IMR-90 (cell line): ENCODE measurements at regions not wholly inside any gene's neighbourhood (a gene's known extent, or its start where the extent isn't known, plus 50 kb on each side); places are given as distances from the start of the nearest gene placed in this dataset.

Source experiments
- ATAC-seq: fragments of 200-7000 bp; cut with Tn5 transposase; 2 replicates; pipeline ENCODE4 v1.9.1; 2020; ENCODE audit warnings: low read depth, mild to moderate bottlenecking, moderate library complexity
- BruUV-seq: library from RNA; stranded (reverse); fragments of 400-500 nt; replicated peaks from 2 replicates; lab custom pipeline; 2021; lab: Mats Ljungman, UMichigan
- CTCF ChIA-PET: fragments of 300-600 bp; formaldehyde crosslinking; extraction: SDS; loops from one replicate; lab custom pipeline; 2021; ENCODE audit warnings: antibody characterized with exemption; lab: Yijun Ruan, JAX
- POLR2A ChIA-PET: fragments of 300-600 bp; sonication (Branson Sonifier 250); formaldehyde crosslinking; loops from one replicate; lab custom pipeline; 2022; ENCODE audit warnings: antibody characterized with exemption; ENCODE audit not compliant: unreplicated experiment; lab: Charles Lee
- DNase-seq: peaks from one replicate; pipeline ENCODE4 v3.0.0; 2013
- H2AFZ ChIP-seq: replicated peaks from 2 replicates; pipeline ENCODE3; 2013; ENCODE audit warnings: low read length, mild to moderate bottlenecking; ENCODE audit not compliant: poor library complexity
- H2AK5ac ChIP-seq: 2 replicates; pipeline ENCODE4 v1.6.1; 2013; ENCODE audit warnings: low read depth, low read length, inconsistent platforms
- H2AK9ac ChIP-seq: replicated peaks from 2 replicates; pipeline ENCODE3; 2013; ENCODE audit warnings: mild to moderate bottlenecking, low read depth, low read length, moderate library complexity; ENCODE audit not compliant: poor library complexity
- H2BK120ac ChIP-seq: 2 replicates; pipeline ENCODE4 v1.6.1; 2013; ENCODE audit warnings: low read depth, low read length, inconsistent platforms
- H2BK15ac ChIP-seq: 3 replicates; pipeline ENCODE4 v1.6.1; 2013; ENCODE audit warnings: low read depth, low read length, inconsistent platforms
- H2BK20ac ChIP-seq: 2 replicates; pipeline ENCODE4 v1.6.1; 2013; ENCODE audit warnings: low read depth, mild to moderate bottlenecking, inconsistent platforms, low read length, moderate library complexity
- H2BK5ac ChIP-seq: 2 replicates; pipeline ENCODE4 v1.6.1; 2013; ENCODE audit warnings: mild to moderate bottlenecking, low read depth, low read length, inconsistent platforms; ENCODE audit not compliant: poor library complexity, severe bottlenecking
- H3K14ac ChIP-seq: replicated peaks from 2 replicates; pipeline ENCODE4 v1.6.1; 2013; ENCODE audit warnings: low read depth, low read length, inconsistent platforms
- H3K18ac ChIP-seq: 2 replicates; pipeline ENCODE4 v1.6.1; 2013; ENCODE audit warnings: low read depth, low read length, control low read depth
- H3K23ac ChIP-seq: 2 replicates; pipeline ENCODE4 v1.6.1; 2013; ENCODE audit warnings: low read depth, low read length, inconsistent platforms
- H3K27ac ChIP-seq: 2 replicates; pipeline ENCODE4 v1.5.1; 2013; ENCODE audit warnings: mild to moderate bottlenecking, control low read depth, low read length; ENCODE audit not compliant: insufficient read depth
- H3K27me3 ChIP-seq: 2 replicates; pipeline ENCODE4 v1.6.1; 2013; ENCODE audit warnings: low read length; ENCODE audit not compliant: control insufficient read depth, insufficient read depth
- H3K36me3 ChIP-seq: 2 replicates; pipeline ENCODE4 v1.6.1; 2013; ENCODE audit warnings: low read length, mixed read lengths; ENCODE audit not compliant: control insufficient read depth, insufficient read depth
- H3K4ac ChIP-seq: 2 replicates; pipeline ENCODE4 v1.6.1; 2013; ENCODE audit warnings: low read depth, low read length, inconsistent platforms
- H3K4me1 ChIP-seq: 2 replicates; pipeline ENCODE4 v1.6.1; 2013; ENCODE audit warnings: low read length, mixed read lengths; ENCODE audit not compliant: control insufficient read depth, insufficient read depth
- H3K4me2 ChIP-seq: 2 replicates; pipeline ENCODE4 v1.6.1; 2013; ENCODE audit warnings: low read depth, mild to moderate bottlenecking, control low read depth, low read length, moderate library complexity
- H3K4me3 ChIP-seq: 2 replicates; pipeline ENCODE4 v1.5.1; 2013; ENCODE audit warnings: low read depth, mild to moderate bottlenecking, control low read depth, low read length, moderate library complexity; ENCODE audit not compliant: insufficient read depth
- H3K56ac ChIP-seq: 2 replicates; pipeline ENCODE4 v1.6.1; 2013; ENCODE audit warnings: low read length, inconsistent platforms; ENCODE audit not compliant: insufficient read depth; ENCODE audit errors: extremely low read depth
- H3K79me1 ChIP-seq, 2 experiments: 2 replicates each; pipeline ENCODE4 v1.6.1; 2013; ENCODE audit warnings: low read length in 2 of 2, inconsistent platforms in 1 of 2, low read depth in 1 of 2
- H3K9ac ChIP-seq: 2 replicates; pipeline ENCODE4 v1.6.1; 2013; ENCODE audit warnings: low read depth, low read length, control low read depth
- H3K9me1 ChIP-seq: 2 replicates; pipeline ENCODE4 v1.6.1; 2013; ENCODE audit warnings: low read length, inconsistent platforms; ENCODE audit not compliant: insufficient read depth
- H3K9me3 ChIP-seq: 2 replicates; pipeline ENCODE4 v1.6.1; 2013; ENCODE audit warnings: low read length; ENCODE audit not compliant: control insufficient read depth, insufficient read depth
- H4K20me1 ChIP-seq: 2 replicates; pipeline ENCODE4 v1.6.1; 2013; ENCODE audit warnings: low read length, inconsistent platforms; ENCODE audit not compliant: insufficient read depth
- H4K5ac ChIP-seq: 2 replicates; pipeline ENCODE4 v1.6.1; 2013; ENCODE audit warnings: mild to moderate bottlenecking, low read depth, low read length, control low read depth
- H4K8ac ChIP-seq, 2 experiments: 2 replicates each; pipeline ENCODE4 v1.6.1; 2013; ENCODE audit warnings: low read depth in 2 of 2, low read length in 2 of 2, control low read depth in 1 of 2, inconsistent platforms in 1 of 2
- H4K91ac ChIP-seq: 2 replicates; pipeline ENCODE4 v1.6.1; 2013; ENCODE audit warnings: low read depth, low read length, inconsistent platforms; ENCODE audit not compliant: insufficient read depth
- BHLHE40 ChIP-seq: fragments of 150-350 bp; IDR thresholded peaks from 2 replicates; pipeline ENCODE4 v1.6.1; 2016; ENCODE audit warnings: mild to moderate bottlenecking, low read depth, low read length
- CEBPB ChIP-seq: IDR thresholded peaks from 2 replicates; pipeline ENCODE4 v1.6.1; 2012; ENCODE audit warnings: low read depth, low read length, improper control_type of control experiment
- CHD1 ChIP-seq: IDR thresholded peaks from 2 replicates; pipeline ENCODE4 v1.6.1; 2012; ENCODE audit warnings: low read depth, low read length, improper control_type of control experiment
- CTCF ChIP-seq: conservative IDR thresholded peaks from 2 replicates; pipeline ENCODE4 v1.5.1; 2012; ENCODE audit warnings: mild to moderate bottlenecking, low read depth, low read length, improper control_type of control experiment
- ELK1 ChIP-seq: fragments of 150-350 bp; IDR thresholded peaks from 2 replicates; pipeline ENCODE4 v1.6.1; 2016; ENCODE audit warnings: low read depth, mild to moderate bottlenecking, low read length, moderate library complexity, borderline replicate concordance
- FOS ChIP-seq: fragments of 150-350 bp; IDR thresholded peaks from 2 replicates; pipeline ENCODE4 v1.6.1; 2016; ENCODE audit warnings: low read depth, low read length
- MAFK ChIP-seq: IDR thresholded peaks from 2 replicates; pipeline ENCODE4 v1.6.1; 2012; ENCODE audit warnings: low read depth, low read length, improper control_type of control experiment
- MAZ ChIP-seq: IDR thresholded peaks from 2 replicates; pipeline ENCODE4 v1.6.1; 2012; ENCODE audit warnings: low read depth, mild to moderate bottlenecking, low read length, improper control_type of control experiment, moderate library complexity, borderline replicate concordance
- MXI1 ChIP-seq: IDR thresholded peaks from 2 replicates; pipeline ENCODE4 v1.6.1; 2012; ENCODE audit warnings: low read depth, mild to moderate bottlenecking, low read length, moderate library complexity, borderline replicate concordance
- NFE2L2 ChIP-seq: fragments of 150-350 bp; IDR thresholded peaks from 2 replicates; pipeline ENCODE4 v1.6.1; 2016; ENCODE audit warnings: low read depth, mild to moderate bottlenecking, low read length
- POLR2A ChIP-seq: IDR thresholded peaks from 2 replicates; pipeline ENCODE4 v1.6.1; 2012; ENCODE audit warnings: mild to moderate bottlenecking, low read depth, low read length
- RAD21 ChIP-seq: IDR thresholded peaks from 2 replicates; pipeline ENCODE4 v1.6.1; 2012; ENCODE audit warnings: low read length, improper control_type of control experiment
- RCOR1 ChIP-seq: IDR thresholded peaks from 2 replicates; pipeline ENCODE4 v1.6.1; 2012; ENCODE audit warnings: mild to moderate bottlenecking, low read length, improper control_type of control experiment; ENCODE audit not compliant: insufficient replicate concordance
- RFX5 ChIP-seq: IDR thresholded peaks from 2 replicates; pipeline ENCODE4 v1.8.0; 2012; ENCODE audit warnings: low read depth, mild to moderate bottlenecking, low read length, moderate library complexity
- SMC3 ChIP-seq: fragments of 150-350 bp; IDR thresholded peaks from 2 replicates; pipeline ENCODE4 v1.6.1; 2016; ENCODE audit warnings: low read depth, mild to moderate bottlenecking, antibody characterized with exemption, low read length, moderate library complexity
- USF2 ChIP-seq: fragments of 150-350 bp; IDR thresholded peaks from 2 replicates; pipeline ENCODE4 v1.6.1; 2017; ENCODE audit warnings: mild to moderate bottlenecking, antibody characterized with exemption, low read length, low read depth
- WGBS, 2 experiments: methylation state at CpG; one replicate each; pipeline versions ENCODE4 v1.1.5 to v1.1.7; 2013; ENCODE audit warnings: missing lambda C conversion rate in 2 of 2; ENCODE audit not compliant: insufficient read length in 1 of 2; ENCODE audit errors: extremely low coverage in 2 of 2; 5-methylcytosine and 5-hydroxymethylcytosine counted together
- dilution Hi-C: fragments of 300-500 bp; cut with HindIII; formaldehyde crosslinking; loops from one replicate; pipeline ENCODE4 v1.14.3; 2018; ENCODE audit warnings: low sequenced_read_pairs; ENCODE audit not compliant: unreplicated experiment
- in situ Hi-C: fragments of 300-500 bp; cut with MboI; formaldehyde crosslinking; loops from 3 replicates; pipeline ENCODE4 v1.14.3; 2019; ENCODE audit warnings: low sequenced_read_pairs, inconsistent platforms, mixed read lengths
- intact Hi-C: fragments of 100-400 bp; cut with micrococcal nuclease; formaldehyde crosslinking; loops from 2 replicates; pipeline ENCODE4 v1.10.0; 2022

GRCh38 chr4:14184767-14185166 is 557.2 kb upstream of the BOD1L1 start:
- H2BK120ac ChIP-seq, result no peak overlapping the region
- TF ChIP-seq ELK1 (no peak), BHLHE40 (no peak), USF2 (no peak), MXI1 (no peak), SMC3 (no peak), FOS (no peak), RAD21 (no peak), CEBPB (no peak), RCOR1 (no peak), RFX5 (no peak), CTCF (no peak), CHD1 (no peak), POLR2A (no peak), NFE2L2 (no peak), MAFK (no peak), MAZ (no peak)
- no peak overlapping the region for H4K5ac ChIP-seq
- no peak overlapping the region for H3K4me3 ChIP-seq
- BruUV-seq, result no TSS peak
- no peak overlapping the region for H3K9ac ChIP-seq
- H3K27me3 ChIP-seq, result no peaks in the 10 kb centered on the region
- H2AK5ac ChIP-seq, result no peak overlapping the region
- no peak overlapping the region for H2AK9ac ChIP-seq
- dilution Hi-C loops, result no loop called here
- no peak overlapping the region for H3K14ac ChIP-seq
- ChIA-PET CTCF (no interaction called here), POLR2A (no interaction called here)
- H3K4me1 ChIP-seq, result no peaks in the 10 kb centered on the region
- in situ Hi-C loops, result no loop called here
- H3K56ac ChIP-seq, result no peak overlapping the region
- ATAC-seq, result no peak
- no peak overlapping the region for H3K4ac ChIP-seq
- no peak overlapping the region for H3K4me2 ChIP-seq
- WGBS, 2 experiments, result no CpG with 5 or more reads among the region's 2 CpGs
- intact Hi-C loops, result no loop called here
- no peak overlapping the region for H2BK20ac ChIP-seq
- H3K18ac ChIP-seq, result no peak overlapping the region
- H2BK15ac ChIP-seq, result no peak overlapping the region
- H2BK5ac ChIP-seq, result no peak overlapping the region
- no peaks in the 10 kb centered on the region; the same call in 1 of the 2 replicates for H3K9me1 ChIP-seq
- DNase-seq, result no peak
- no peaks in the 10 kb centered on the region for H4K20me1 ChIP-seq
- no peaks in the 10 kb centered on the region for H3K36me3 ChIP-seq
- no peak overlapping the region for H2AFZ ChIP-seq
- H4K8ac ChIP-seq, result no peak overlapping the region
- no peak overlapping the region for H3K23ac ChIP-seq
- no peak overlapping the region for H3K27ac ChIP-seq
- no peak overlapping the region for H4K91ac ChIP-seq
- H3K9me3 ChIP-seq, result no peaks in the 10 kb centered on the region
- H3K79me1 ChIP-seq, result no peaks in the 10 kb centered on the region
